Activated CD4-positive, alpha-beta T cell treated with anti-CD3 and anti-CD28 coated beads, Interleukin-2, Interleukin-4, amounts not matched to agents 100 ng/mL and 50 ng/mL, durations not matched to agents 16 hours and 8 hours (primary cell): ENCODE measurements at regions not wholly inside any gene's neighbourhood (a gene's known extent, or its start where the extent isn't known, plus 50 kb on each side); places are given as distances from the start of the nearest gene placed in this dataset.

Experiments
- DNase-seq: peaks from one replicate; pipeline ENCODE4 v3.0.0-alpha.2; 2020; ENCODE audit warnings: low spot score

DNA sequence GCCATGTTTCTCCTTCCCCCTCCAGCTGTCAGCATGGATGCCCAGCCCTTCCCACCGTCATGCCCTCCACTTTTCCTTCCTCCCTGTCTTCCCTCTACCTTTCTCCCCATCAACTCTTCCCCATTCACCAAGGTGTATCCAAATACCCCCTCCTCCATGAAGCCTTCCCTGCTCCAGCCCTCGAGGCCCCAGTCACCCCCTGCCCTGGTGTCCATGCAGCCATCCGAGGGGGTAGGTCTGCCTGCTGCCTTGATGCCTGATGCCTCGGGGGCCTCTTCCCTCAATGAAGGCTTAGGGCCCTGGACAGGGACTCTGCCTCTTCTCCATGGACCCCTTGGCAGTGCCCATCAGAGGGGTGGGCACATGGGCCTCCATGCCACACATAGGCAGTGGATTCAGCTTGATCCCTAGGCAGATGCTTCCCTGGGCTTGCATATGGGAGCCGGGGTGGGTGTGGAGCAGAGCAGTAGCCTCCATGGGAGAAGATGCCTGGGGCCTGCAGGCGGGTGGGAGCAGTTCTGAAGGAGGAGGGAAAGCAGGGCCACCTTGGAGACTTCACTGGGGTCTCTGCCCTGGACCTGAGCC is 795.8 kb downstream of the BRD1 start:
- no peak for DNase-seq

DNA sequence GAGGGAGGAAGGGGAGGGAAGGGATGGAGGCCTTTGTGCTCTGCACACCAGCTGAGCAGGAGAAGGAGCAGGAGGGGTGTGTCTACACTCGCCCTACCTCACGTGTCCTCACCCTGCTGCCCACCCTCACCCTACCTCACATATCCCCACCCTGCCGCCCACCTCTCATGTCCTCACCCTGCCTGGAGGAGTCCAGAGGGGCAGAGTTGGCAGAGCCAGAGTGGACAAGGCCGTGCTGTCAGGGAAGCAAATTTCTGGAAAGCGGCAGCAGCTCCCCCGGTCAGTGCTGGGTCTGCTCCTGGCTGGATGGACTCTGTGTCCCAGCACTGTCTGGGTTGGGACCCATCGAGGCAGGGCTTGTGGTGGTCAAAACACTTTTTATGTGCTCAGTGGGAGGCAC is 799.6 kb downstream of the BRD1 start:
- DNase-seq: no peak

GRCh38 chr22:49027368-49027670 is 800.4 kb downstream of the BRD1 start:
- DNase-seq: no peak

DNA sequence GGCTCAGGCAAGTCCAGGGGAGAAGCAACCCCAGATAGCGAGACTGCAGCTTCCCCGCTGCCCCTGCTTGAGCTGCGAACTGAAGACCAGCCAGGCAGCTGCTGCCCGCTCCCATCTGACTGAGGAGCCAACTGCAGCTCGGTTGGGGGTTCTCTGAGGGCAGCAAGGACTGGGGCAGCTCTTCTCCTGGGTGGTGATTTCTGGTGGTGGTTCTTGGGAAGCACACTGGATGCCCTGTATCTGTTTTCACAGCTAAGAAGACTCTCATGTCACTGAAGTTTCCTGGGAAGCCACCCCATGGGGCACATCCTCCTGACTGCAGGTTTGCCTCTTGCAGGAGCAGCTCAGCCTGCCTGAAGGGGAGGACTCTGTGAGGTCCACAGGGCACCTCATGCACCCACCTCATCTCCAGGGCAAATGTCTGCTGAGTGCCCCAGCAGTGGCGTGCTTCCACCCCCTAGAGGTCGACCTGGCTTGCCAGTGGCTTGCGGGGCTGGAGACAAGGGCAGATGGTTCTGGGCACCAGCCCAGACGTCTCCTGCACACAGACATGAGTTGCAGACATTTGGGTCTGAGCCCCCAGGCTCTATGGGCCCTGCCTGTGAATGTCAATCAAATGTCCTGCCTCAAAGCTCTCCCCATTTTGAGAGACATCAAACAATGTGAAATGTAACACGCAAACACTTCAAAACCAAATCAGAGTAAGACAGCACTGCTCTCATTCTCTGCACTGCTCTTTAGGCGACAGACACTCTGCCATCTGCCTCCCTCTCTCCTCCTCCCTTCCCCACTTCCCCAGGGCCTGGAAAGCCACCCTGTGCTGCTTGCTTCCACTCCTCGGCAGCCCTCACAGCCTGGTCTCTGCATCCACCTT is 800.9 kb downstream of the BRD1 start:
- peak; percentile 5 for DNase-seq

- DNase-seq: no peak
Measured at GRCh38 chr22:49025791-49026493, 801.7 kb downstream of the BRD1 start.

GRCh38 chr22:49024775-49025440 is 802.8 kb downstream of the BRD1 start:
- DNase-seq: no peak

- no peak for DNase-seq
Measured at GRCh38 chr22:49023879-49024774, 803.5 kb downstream of the BRD1 start.

GRCh38 chr22:49023161-49023878 is 804.4 kb downstream of the BRD1 start:
- DNase-seq: no peak

GRCh38 chr22:49022816-49023160 is 804.9 kb downstream of the BRD1 start:
- DNase-seq: no peak

DNA sequence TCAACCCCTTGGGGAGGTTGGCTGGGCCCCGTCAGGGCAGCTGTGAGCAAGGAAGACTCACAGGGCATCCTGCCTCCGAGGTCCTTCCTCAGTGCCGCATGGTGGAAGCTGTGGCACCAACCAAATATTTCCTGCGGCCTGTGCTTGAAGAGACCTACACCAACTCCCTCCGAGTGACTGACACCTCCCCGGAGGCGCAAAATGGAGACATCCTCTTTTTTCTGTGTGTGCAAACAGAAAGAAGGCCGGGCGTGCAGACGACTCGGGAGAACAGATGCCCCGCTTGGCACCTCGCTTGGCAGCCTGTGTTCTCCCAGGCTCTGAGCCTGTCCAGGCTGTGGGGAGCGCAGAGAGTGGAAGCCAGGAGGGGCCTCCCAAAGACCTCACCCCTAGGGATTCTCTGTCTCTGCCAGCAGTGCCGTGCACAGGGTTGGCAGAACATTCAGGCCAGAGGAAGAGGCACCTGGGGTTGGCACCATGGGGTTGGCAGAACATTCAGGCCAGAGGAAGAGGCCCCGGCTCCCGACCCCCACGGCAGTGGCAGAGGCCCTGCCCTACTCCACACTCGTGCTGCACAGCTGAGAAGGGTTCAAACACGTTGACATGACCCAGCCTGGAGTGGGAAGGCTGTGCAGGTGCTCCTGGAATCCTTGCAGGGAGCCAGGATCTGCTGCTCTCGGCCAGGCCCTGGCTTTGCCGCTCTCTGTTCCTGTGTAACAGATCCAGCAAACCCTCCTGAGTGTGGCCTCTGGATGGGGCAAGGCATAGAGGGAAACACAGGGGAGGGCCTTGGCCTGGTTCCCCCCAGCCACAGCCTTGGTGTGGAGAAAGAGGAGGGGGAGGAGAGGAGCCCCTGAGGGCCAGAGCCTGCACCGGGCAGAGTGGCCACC is 805.5 kb downstream of the BRD1 start:
- no peak for DNase-seq

DNA sequence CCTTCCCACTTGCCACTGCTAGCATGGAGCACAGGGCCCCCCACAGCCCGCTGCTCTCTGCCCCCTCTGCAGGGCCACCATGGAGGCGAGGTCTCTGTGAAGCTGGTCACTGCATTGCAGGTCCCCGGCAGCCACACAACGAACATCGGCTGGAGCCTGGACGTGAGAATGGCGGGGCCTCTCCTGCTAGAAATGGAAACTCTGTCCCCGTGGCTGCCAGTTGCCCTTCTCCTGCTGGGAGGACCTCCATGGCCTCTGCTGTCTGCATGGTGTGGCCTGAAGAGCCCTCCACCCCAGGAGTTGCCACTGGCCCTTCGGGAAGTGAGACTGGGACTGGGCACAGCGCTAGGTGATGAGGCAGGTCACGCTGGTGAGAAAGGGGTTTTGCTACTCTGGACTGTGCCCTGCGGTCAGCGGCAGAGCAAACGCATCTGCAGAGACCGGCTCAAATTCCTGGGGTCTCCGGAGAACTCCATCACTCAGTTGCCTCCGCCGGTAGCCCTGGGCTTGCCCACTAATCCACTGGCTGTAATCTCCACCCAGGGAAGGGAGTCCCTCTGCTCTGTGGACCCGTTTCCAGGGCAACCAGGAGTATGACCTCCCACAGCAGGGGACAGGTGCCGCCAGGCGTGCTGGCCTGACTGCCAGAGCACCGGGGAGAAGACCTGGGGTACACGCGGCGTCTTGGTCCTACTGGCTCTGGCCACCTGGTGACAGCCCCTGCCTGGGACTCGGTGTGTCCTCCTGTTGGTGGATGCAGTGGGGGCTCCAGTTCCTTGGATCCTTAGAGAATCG is 806.3 kb downstream of the BRD1 start:
- DNase-seq: no peak

DNA sequence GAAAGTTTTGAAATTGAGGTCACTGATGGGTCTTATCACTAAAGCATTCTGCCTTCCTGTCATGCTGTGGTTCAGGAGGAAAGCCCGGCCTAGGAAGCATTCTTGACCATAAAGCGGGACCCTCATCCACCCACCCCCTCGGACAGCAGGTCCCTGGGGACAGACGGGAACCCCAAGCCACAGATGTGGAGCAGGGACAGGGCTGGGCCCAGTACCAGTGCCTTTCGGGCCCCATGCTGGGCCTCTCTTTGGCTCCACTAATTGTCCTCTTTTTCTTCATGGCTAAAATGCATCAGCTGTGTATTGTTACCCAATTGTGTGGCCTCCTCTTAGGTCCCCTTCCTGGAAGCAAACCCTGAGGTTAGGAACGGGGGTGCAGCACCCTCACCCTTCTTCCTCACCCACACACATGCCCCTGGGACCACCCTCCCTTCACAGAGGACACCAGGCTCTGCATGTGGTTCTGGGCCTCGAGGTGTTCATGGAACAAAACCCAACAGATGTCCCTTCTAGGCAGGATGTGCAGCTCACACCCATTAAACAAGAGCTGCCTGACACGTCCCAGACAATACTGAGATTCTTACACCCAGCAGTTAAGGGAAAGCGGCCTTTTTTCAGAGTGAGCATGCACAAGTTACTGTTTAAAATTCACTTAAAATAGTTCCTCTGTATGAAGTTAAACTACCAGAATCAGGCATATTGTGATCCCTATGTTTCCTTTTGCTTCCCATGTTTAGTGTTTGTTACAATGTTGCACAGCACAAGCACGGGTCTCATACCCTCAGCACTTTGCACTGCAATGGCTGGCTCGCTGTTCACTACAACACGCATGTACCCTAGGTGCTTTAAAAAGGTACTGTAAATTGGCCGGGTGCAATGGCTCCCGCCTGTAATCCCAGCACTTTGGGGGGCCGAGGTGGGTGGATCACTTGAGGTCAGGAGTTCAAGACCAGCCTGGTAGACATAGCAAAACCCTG is 807.6 kb downstream of the BRD1 start:
- no peak for DNase-seq

DNA sequence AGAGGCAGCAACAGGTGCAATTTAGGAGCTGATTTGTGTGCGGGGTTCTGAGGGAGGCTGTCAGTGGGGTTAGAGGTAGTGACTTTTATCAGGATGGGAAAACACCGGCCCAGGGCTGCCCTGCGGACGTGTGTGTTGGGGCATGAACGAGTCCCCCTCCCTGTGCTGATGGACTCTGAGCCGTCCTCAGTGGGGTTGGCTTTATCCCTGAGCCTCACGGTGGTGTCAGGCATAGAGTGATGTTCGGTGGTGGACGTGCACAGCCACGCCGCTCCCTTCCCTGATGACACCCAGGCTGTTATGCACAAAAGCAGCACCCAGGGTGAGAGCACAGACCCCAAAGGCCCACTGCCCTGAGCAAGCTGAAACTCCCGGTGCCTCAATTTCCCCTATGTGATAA is 809.1 kb downstream of the BRD1 start:
- no peak for DNase-seq

- no peak for DNase-seq
Measured at GRCh38 chr22:49017482-49018329, 810.0 kb downstream of the BRD1 start.

DNA sequence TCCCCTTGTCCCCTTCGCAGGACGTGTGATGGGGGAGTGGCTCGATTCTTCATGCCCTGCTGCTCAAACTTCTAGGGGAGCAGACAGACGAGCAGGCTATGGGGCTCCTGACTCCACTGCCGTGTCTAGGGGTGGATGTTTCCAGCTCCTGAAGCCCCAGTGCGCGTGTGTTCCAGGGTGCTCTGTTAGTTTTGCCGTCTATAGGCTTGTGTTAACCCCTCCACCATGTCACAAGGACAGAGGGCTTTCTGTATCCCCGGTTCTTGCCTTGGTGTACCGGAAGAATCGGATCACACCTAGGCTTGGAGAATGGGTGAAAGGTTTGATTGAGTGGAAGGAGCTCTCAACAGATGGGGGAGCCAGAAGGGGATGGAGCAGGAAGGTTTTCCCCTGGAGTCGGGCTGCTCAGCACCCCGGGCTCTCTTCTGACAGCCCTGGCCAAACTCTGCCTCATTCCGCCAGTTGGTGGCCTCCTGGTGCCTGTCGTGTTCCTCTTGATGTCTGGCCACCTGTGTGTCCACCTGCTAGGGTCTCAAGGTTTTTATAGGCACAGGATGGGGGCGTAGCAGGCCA is 810.7 kb downstream of the BRD1 start:
- DNase-seq: no peak

- no peak for DNase-seq
Measured at GRCh38 chr22:49015993-49016908, 811.4 kb downstream of the BRD1 start.
